LHCN-M2 (cell line): ENCODE measurements at regions not wholly inside any gene's neighbourhood (a gene's known extent, or its start where the extent isn't known, plus 50 kb on each side); places are given as distances from the start of the nearest gene placed in this dataset.

Experiments
- DNase-seq: peaks from one replicate; pipeline ENCODE4 v3.0.0-alpha.2; 2012; ENCODE audit warnings: low read depth

GRCh38 chr2:180662521-180662920 lies 317.9 kb upstream of the UBE2E3 start:
- no peak for DNase-seq

GRCh38 chr2:180661686-180662030 lies 318.7 kb upstream of the UBE2E3 start:
- DNase-seq = no peak

- no peak for DNase-seq
Measured at GRCh38 chr2:180660881-180661685, 319.3 kb upstream of the UBE2E3 start.

GRCh38 chr2:180660207-180660606 lies 320.2 kb upstream of the UBE2E3 start:
- DNase-seq = no peak

- DNase-seq = peak; percentile 67
Measured at GRCh38 chr2:180657054-180657453, 323.4 kb upstream of the UBE2E3 start.

- peak; percentile 78 for DNase-seq
Measured at GRCh38 chr2:180656455-180656847, 324.0 kb upstream of the UBE2E3 start.

GRCh38 chr2:180655842-180656454 lies 324.5 kb upstream of the UBE2E3 start:
- no peak for DNase-seq

- no peak for DNase-seq
Measured at GRCh38 chr2:180655393-180655792, 325.0 kb upstream of the UBE2E3 start.

GRCh38 chr2:180653481-180653880 lies 326.9 kb upstream of the UBE2E3 start:
- DNase-seq = no peak

- DNase-seq = no peak
Measured at GRCh38 chr2:180652794-180653193, 327.6 kb upstream of the UBE2E3 start.

GRCh38 chr2:180651596-180651995 lies 328.8 kb upstream of the UBE2E3 start:
- no peak for DNase-seq

GRCh38 chr2:180647621-180648020 lies 332.8 kb upstream of the UBE2E3 start:
- DNase-seq = no peak

- DNase-seq = no peak
Measured at GRCh38 chr2:180647221-180647620, 333.2 kb upstream of the UBE2E3 start.

GRCh38 chr2:180646756-180647155 lies 333.6 kb upstream of the UBE2E3 start:
- no peak for DNase-seq

GRCh38 chr2:180644709-180645108 lies 335.7 kb upstream of the UBE2E3 start:
- peak; percentile 70 for DNase-seq

- no peak for DNase-seq
Measured at GRCh38 chr2:180630756-180631155, 349.6 kb upstream of the UBE2E3 start.

- peak; percentile 93 for DNase-seq
Measured at GRCh38 chr2:180625006-180625844, 355.2 kb upstream of the UBE2E3 start.

GRCh38 chr2:180621941-180622918 lies 358.2 kb upstream of the UBE2E3 start:
- peak; percentile 17 for DNase-seq

- no peak for DNase-seq
Measured at GRCh38 chr2:180621366-180621765, 359.0 kb upstream of the UBE2E3 start.

GRCh38 chr2:180618570-180618969 lies 361.8 kb upstream of the UBE2E3 start:
- peak; percentile 75 for DNase-seq

GRCh38 chr2:180614776-180615175 lies 365.6 kb upstream of the UBE2E3 start:
- peak; percentile 29 for DNase-seq
